ENCODE measurements at regions not wholly inside any gene's neighbourhood (a gene's known extent, or its start where the extent isn't known, plus 50 kb on each side); places are given as distances from the start of the nearest gene placed in this dataset.

GRCh38 chr11:80103142-80103859, 662.5 kb upstream of the TENM4 start:
- TF ChIP-seq, protein P1, sequence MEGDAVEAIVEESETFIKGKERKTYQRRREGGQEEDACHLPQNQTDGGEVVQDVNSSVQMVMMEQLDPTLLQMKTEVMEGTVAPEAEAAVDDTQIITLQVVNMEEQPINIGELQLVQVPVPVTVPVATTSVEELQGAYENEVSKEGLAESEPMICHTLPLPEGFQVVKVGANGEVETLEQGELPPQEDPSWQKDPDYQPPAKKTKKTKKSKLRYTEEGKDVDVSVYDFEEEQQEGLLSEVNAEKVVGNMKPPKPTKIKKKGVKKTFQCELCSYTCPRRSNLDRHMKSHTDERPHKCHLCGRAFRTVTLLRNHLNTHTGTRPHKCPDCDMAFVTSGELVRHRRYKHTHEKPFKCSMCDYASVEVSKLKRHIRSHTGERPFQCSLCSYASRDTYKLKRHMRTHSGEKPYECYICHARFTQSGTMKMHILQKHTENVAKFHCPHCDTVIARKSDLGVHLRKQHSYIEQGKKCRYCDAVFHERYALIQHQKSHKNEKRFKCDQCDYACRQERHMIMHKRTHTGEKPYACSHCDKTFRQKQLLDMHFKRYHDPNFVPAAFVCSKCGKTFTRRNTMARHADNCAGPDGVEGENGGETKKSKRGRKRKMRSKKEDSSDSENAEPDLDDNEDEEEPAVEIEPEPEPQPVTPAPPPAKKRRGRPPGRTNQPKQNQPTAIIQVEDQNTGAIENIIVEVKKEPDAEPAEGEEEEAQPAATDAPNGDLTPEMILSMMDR (IDR thresholded peaks at IDR 0.05; ENCODE audit: poor library complexity) = no peak
- TF ChIP-seq EZH2 (IDR thresholded peaks at IDR 0.05; ENCODE audit: borderline replicate concordance) (no peak), EZH2phosphoT487 (IDR thresholded peaks at IDR 0.05; ENCODE audit: low read depth, severe bottlenecking, unreplicated experiment) (no peak)
